Thymus (tissue), 11 donors: ENCODE measurements at regions not wholly inside any gene's neighbourhood (a gene's known extent, or its start where the extent isn't known, plus 50 kb on each side); places are given as distances from the start of the nearest gene placed in this dataset.

Experiments used
- DNase-seq, 9 donors: peaks; one replicate each; pipeline ENCODE4 v3.0.0-alpha.2; 2013; ENCODE audit warnings: low spot score in 9 of 9, low read depth in 6 of 9, missing footprints in 1 of 9
- H3K27ac ChIP-seq, 2 donors: one replicate each; pipeline ENCODE4 v1.5.1; 2013; ENCODE audit warnings: control low read depth in 1 of 2, low read depth in 1 of 2, low read length in 1 of 2, mild to moderate bottlenecking in 1 of 2, moderate library complexity in 1 of 2
- H3K27me3 ChIP-seq, 2 donors: one replicate each; pipeline ENCODE4 v1.5.1; 2013; ENCODE audit warnings: low read length in 1 of 2; ENCODE audit not compliant: control insufficient read depth in 2 of 2, insufficient read depth in 1 of 2
- H3K36me3 ChIP-seq, 2 donors: one replicate each; pipeline ENCODE4 v1.5.1; 2013; ENCODE audit warnings: low read length in 1 of 2, mild to moderate bottlenecking in 1 of 2, moderate library complexity in 1 of 2; ENCODE audit not compliant: control insufficient read depth in 2 of 2, insufficient read depth in 2 of 2
- H3K4me1 ChIP-seq, 2 donors: one replicate each; pipeline ENCODE4 v1.5.1; 2013; ENCODE audit warnings: low read length in 2 of 2; ENCODE audit not compliant: control insufficient read depth in 2 of 2, insufficient read depth in 2 of 2
- H3K4me3 ChIP-seq, 2 donors: one replicate each; pipeline ENCODE4 v1.5.1; 2013; ENCODE audit warnings: low read length in 2 of 2, control low read depth in 1 of 2, mild to moderate bottlenecking in 1 of 2
- H3K9me3 ChIP-seq, 2 donors: one replicate each; pipeline ENCODE4 v1.5.1; 2013; ENCODE audit warnings: low read length in 1 of 2, mild to moderate bottlenecking in 1 of 2; ENCODE audit not compliant: control insufficient read depth in 2 of 2, insufficient read depth in 1 of 2
- WGBS: extraction: QIAGEN DNeasy Blood & Tissue Kit; methylation state at CpG from one replicate; pipeline ENCODE4 v1.1.7; 2013; 5-methylcytosine and 5-hydroxymethylcytosine counted together
- donor health status: healthy.

GRCh38 chr1:232454227-232454886, 175.6 kb downstream of the SIPA1L2 start:
- no peak overlapping the region for H3K27ac ChIP-seq
- H3K4me1 ChIP-seq = no peaks in the 10 kb centered on the region
- no peaks in the 10 kb centered on the region for H3K9me3 ChIP-seq
- no peak for DNase-seq
- H3K4me3 ChIP-seq = no peak overlapping the region
- 81% methylated on average over 7 of the region's 7 CpGs for WGBS
- no peaks in the 10 kb centered on the region for H3K36me3 ChIP-seq
- no peaks in the 10 kb centered on the region for H3K27me3 ChIP-seq

- no peak overlapping the region for H3K27ac ChIP-seq
- H3K4me3 ChIP-seq = no peak overlapping the region
- no peak for DNase-seq
- 100% methylated on average over 1 of the region's 1 CpG for WGBS
- H3K9me3 ChIP-seq = no peaks in the 10 kb centered on the region
- H3K36me3 ChIP-seq = no peaks in the 10 kb centered on the region
- no peaks in the 10 kb centered on the region for H3K27me3 ChIP-seq
- H3K4me1 ChIP-seq = no peaks in the 10 kb centered on the region
Measured at GRCh38 chr1:232452736-232453440, 177.0 kb downstream of the SIPA1L2 start.

GRCh38 chr1:232452117-232452516, 177.8 kb downstream of the SIPA1L2 start:
- no peak overlapping the region for H3K4me3 ChIP-seq
- H3K4me1 ChIP-seq = no peaks in the 10 kb centered on the region
- H3K36me3 ChIP-seq = no peaks in the 10 kb centered on the region
- H3K9me3 ChIP-seq = no peaks in the 10 kb centered on the region
- no peaks in the 10 kb centered on the region for H3K27me3 ChIP-seq
- 76% methylated on average over 3 of the region's 3 CpGs for WGBS
- DNase-seq = no peak
- no peak overlapping the region for H3K27ac ChIP-seq

- no peak for DNase-seq
- H3K9me3 ChIP-seq = no peaks in the 10 kb centered on the region
- no peaks in the 10 kb centered on the region for H3K27me3 ChIP-seq
- no peak overlapping the region for H3K4me3 ChIP-seq
- no peaks in the 10 kb centered on the region for H3K4me1 ChIP-seq
- H3K27ac ChIP-seq = no peak overlapping the region
- WGBS = 96% methylated on average over 2 of the region's 2 CpGs
- no peaks in the 10 kb centered on the region for H3K36me3 ChIP-seq
Measured at GRCh38 chr1:232451506-232451905, 178.4 kb downstream of the SIPA1L2 start.

- no peaks in the 10 kb centered on the region for H3K27me3 ChIP-seq
- 97% methylated on average over 1 of the region's 1 CpG for WGBS
- no peaks in the 10 kb centered on the region for H3K9me3 ChIP-seq
- H3K27ac ChIP-seq = no peak overlapping the region
- H3K36me3 ChIP-seq = no peaks in the 10 kb centered on the region
- no peak overlapping the region for H3K4me3 ChIP-seq
- no peaks in the 10 kb centered on the region for H3K4me1 ChIP-seq
- DNase-seq = no peak
Measured at GRCh38 chr1:232450615-232451014, 179.3 kb downstream of the SIPA1L2 start.

- Histone ChIP-seq H3K9me3 (no peaks in the 10 kb centered on the region), H3K27me3 (no peaks in the 10 kb centered on the region), H3K4me1 (no peaks in the 10 kb centered on the region), H3K27ac (no peak overlapping the region), H3K4me3 (no peak overlapping the region), H3K36me3 (no peaks in the 10 kb centered on the region)
- WGBS = 95% methylated on average over 2 of the region's 2 CpGs
- no peak for DNase-seq
Measured at GRCh38 chr1:232447125-232447524, 182.8 kb downstream of the SIPA1L2 start.

GRCh38 chr1:232445361-232446106, 184.4 kb downstream of the SIPA1L2 start:
- Histone ChIP-seq H3K9me3 (no peaks in the 10 kb centered on the region), H3K36me3 (no peaks in the 10 kb centered on the region), H3K4me1 (no peaks in the 10 kb centered on the region), H3K27ac (no peak overlapping the region), H3K4me3 (no peak overlapping the region), H3K27me3 (no peaks in the 10 kb centered on the region)
- WGBS = 88% methylated on average over 24 of the region's 24 CpGs
- no peak for DNase-seq

- no peaks in the 10 kb centered on the region for H3K36me3 ChIP-seq
- 88% methylated on average over 7 of the region's 7 CpGs for WGBS
Measured at GRCh38 chr1:232443372-232443771, 186.6 kb downstream of the SIPA1L2 start.

GRCh38 chr1:232441036-232441411, 188.9 kb downstream of the SIPA1L2 start:
- 97% methylated on average over 1 of the region's 1 CpG for WGBS
- Histone ChIP-seq H3K36me3 (no peaks in the 10 kb centered on the region), H3K4me1 (no peaks in the 10 kb centered on the region), H3K9me3 (peaks cover 0 to 4% of the 10 kb centered on the region in 2 donors), H3K27ac (no peak overlapping the region), H3K27me3 (no peaks in the 10 kb centered on the region), H3K4me3 (no peak overlapping the region)
- DNase-seq = no peak

More at GRCh38 chr1:232443372-232443771, 186.6 kb downstream of the SIPA1L2 start:
- Histone ChIP-seq H3K9me3 (no peaks in the 10 kb centered on the region), H3K27me3 (no peaks in the 10 kb centered on the region), H3K4me1 (no peaks in the 10 kb centered on the region), H3K27ac (no peak overlapping the region), H3K4me3 (no peak overlapping the region)
- no peak for DNase-seq
